GM21423 (cell line): ENCODE measurements at regions not wholly inside any gene's neighbourhood (a gene's known extent, or its start where the extent isn't known, plus 50 kb on each side); places are given as distances from the start of the nearest gene placed in this dataset.
"Not testable (repeated sequence)": the region's sequence is repeated elsewhere in the genome, so short reads cannot be mapped to it uniquely, and the experiment has no call there.

ENCODE experiments used
- ATAC-seq: cut with Tn5 transposase; IDR thresholded peaks from one replicate; pipeline ENCODE4 v1.9.1; 2021; ENCODE audit warnings: mild to moderate bottlenecking, moderate library complexity; ENCODE audit not compliant: unreplicated experiment

DNA sequence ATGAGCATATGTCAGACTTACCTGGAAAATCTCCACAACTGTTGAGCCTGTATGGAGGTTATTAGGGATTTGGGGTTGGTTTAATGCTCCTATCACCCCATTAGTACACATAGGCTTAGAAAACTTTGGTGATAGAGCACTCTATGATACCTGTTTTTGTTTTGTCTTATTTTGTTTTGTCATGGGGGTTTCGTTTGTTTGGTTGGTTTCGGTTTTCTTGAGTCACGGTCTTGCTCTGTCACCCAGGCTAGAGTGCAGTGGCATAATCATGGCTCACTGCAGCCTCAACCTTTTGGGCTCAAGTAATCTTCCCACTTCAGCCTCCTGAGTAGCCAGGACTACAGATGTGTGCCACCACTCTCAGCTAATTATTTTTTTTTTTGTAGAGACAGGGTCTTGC lies 70.0 kb downstream of the MZT1 start:
- ATAC-seq = no peak

DNA sequence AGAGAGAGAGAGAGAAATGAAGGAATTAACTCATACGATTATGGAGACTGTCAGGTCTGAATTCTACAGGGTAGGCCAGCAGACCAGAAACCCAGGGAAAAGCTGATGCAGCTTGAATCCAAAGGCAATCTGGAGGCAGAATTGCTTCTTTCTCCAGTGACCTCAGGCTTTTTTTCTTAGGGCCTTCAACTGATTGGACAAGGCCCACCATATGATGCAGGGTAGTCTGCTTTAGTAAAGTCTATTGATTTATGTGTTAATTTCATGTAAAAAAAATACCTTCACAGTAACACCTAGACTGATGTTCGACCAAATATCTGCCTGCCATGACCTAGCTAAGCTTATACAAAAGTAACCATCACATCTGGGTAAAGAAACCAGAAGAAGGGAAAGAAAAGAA lies 71.1 kb downstream of the MZT1 start:
- ATAC-seq = no peak

DNA sequence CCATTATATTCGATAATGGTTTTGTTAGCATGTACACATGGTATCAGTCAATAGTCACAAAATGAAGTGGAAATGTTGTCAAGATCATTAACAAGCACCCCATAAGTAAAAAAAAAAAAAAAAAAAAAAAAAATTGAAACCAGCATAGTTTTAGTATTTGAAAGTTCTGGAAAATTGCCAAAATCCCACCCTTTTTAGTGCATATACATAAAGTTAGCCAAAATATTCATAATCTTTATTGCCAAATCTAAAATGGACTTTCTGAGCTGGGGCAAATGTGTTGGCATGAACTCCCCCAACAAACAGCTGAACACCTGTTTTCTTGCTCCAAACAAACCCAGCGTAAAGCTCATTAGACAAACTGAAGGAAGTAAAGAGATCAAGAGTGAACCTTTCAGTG lies 73.9 kb downstream of the MZT1 start:
- ATAC-seq = no peak

GRCh38 chr13:72652681-72653080 lies 74.7 kb downstream of the MZT1 start:
- no peak for ATAC-seq

GRCh38 chr13:72651144-72651543 lies 76.3 kb downstream of the MZT1 start:
- ATAC-seq = no peak

GRCh38 chr13:72650051-72650700 lies 77.3 kb downstream of the MZT1 start:
- ATAC-seq = no peak

GRCh38 chr13:72648513-72649065 lies 78.8 kb downstream of the MZT1 start:
- no peak for ATAC-seq

DNA sequence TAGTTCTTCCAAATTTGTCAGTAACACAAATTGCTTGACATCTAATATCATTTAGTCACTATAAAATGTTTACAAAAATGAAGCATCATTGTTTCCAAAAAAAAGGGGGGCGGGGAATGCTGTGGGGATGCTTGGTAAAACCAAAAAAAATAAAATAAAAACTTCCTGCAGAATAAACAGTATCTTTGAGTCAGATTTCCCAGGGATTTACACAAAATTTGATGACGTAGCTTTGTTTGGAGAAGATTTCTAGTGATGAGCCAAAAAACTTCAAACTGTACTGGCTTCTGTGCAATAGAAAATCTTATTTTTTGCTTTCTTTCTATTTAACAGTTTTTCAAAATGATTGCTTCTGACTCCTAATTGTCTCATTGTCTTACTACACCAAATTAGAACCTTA lies 80.0 kb downstream of the MZT1 start:
- no peak for ATAC-seq

GRCh38 chr13:72645521-72645920 lies 81.9 kb downstream of the MZT1 start:
- ATAC-seq = no peak

GRCh38 chr13:72643311-72643989 lies 84.0 kb downstream of the MZT1 start:
- no peak for ATAC-seq

GRCh38 chr13:72639377-72639776 lies 88.1 kb downstream of the MZT1 start:
- ATAC-seq = no peak

- ATAC-seq = no peak
These were observed 89.2 kb downstream of the MZT1 start for GRCh38 chr13:72638059-72638815.

GRCh38 chr13:72637561-72637960 lies 89.9 kb downstream of the MZT1 start:
- no peak for ATAC-seq

DNA sequence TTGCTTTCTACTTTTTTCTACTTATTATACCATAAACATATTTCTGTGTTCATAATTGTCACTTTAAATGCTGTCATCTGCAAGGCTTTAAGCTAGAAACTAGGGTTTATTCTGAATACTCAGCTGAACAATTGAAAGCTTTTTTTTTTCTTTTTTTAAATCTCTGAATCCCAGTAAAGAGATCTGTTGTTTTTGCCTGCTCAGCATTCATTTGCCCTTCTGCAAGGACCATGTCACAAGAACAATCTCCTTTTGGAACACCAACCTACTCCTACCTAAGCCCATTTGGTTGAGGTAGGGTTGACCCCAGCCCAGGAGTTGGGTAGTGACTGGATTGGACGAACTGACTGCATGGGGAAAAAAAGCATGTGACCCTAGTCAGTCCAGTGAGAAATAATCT lies 92.6 kb downstream of the MZT1 start:
- ATAC-seq = no peak

- ATAC-seq = no peak
These were observed 104.9 kb downstream of the MZT1 start for GRCh38 chr13:72622546-72622945.

GRCh38 chr13:72620874-72621273 lies 106.6 kb downstream of the MZT1 start:
- no peak for ATAC-seq

DNA sequence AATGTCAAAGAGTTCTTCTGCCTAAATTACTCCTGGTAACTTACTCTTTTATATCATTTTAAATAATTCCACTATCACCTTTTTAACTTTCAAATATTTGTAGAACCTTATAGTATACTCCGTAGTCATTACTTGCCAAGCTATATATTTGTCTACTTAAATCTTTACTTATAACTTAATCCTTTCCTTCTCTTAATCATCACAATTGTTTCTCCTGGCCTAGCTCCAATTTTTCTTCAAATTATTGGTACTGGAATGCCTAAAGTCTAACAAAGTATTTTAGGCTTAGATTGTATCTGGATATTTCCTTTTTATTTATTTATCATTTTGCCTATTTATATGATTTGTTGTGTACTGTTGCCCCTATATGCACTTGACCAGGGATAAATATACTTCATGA lies 109.5 kb downstream of the MZT1 start:
- no peak for ATAC-seq

- no peak for ATAC-seq
These were observed 110.2 kb downstream of the MZT1 start for GRCh38 chr13:72617186-72617585.

DNA sequence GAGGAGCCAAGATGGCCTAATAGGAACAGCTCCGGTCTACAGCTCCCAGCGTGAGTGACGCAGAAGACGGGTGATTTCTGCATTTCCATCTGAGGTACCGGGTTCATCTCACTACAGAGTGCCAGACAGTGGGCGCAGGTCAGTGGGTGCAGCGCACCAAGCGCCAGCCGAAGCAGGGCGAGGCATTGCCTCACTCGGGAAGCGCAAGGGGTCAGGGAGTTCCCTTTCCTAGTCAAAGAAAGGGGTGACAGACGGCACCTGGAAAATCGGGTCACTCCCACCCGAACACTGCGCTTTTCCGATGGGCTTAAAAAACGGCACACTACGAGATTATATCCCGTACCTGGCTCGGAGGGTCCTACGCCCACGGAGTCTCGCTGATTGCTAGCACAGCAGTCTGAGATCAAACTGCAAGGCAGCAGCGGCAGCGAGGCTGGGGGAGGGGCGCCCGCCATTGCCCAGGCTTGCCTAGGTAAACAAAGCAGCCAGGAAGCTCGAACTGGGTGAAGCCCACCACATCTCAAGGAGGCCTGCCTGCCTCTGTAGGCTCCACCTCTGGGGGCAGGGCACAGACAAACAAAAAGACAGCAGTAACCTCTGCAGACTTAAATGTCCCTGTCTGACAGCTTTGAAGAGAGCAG lies 117.1 kb downstream of the MZT1 start:
- not testable (repeated sequence) for ATAC-seq

DNA sequence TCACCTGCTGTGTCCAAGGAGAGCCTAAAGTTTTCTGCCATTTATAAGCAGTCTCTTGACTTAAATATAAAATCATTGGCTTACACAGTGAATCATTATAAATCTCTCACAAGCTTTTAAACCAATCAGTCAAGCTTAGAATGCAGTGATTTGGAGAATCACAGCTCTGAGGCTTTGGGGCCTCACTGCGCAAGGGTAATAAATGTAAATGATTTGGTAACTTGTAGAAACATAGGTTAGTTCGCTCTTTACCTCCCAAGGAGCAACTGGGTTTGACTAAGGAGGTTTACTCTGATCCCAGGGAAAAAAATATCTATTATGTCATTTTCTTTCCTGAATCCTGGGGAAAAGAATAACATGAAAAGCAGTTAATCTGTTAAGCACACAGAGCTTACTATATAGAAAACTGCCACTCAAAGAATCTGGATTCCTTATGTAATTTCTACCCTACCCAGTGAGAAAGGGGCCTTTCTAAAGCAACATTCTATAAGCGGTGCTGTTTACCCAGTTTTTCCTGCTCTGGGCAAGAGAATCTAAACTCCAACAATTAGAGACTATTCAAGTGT lies 128.2 kb downstream of the MZT1 start:
- ATAC-seq = no peak
